Ecto neural progenitor cell (in vitro differentiated cells): ENCODE measurements at regions not wholly inside any gene's neighbourhood (a gene's known extent, or its start where the extent isn't known, plus 50 kb on each side); places are given as distances from the start of the nearest gene placed in this dataset.

Source experiments
- DNase-seq: peaks from one replicate; pipeline ENCODE4 v3.0.0-alpha.2; 2018; ENCODE audit warnings: low spot score

DNA sequence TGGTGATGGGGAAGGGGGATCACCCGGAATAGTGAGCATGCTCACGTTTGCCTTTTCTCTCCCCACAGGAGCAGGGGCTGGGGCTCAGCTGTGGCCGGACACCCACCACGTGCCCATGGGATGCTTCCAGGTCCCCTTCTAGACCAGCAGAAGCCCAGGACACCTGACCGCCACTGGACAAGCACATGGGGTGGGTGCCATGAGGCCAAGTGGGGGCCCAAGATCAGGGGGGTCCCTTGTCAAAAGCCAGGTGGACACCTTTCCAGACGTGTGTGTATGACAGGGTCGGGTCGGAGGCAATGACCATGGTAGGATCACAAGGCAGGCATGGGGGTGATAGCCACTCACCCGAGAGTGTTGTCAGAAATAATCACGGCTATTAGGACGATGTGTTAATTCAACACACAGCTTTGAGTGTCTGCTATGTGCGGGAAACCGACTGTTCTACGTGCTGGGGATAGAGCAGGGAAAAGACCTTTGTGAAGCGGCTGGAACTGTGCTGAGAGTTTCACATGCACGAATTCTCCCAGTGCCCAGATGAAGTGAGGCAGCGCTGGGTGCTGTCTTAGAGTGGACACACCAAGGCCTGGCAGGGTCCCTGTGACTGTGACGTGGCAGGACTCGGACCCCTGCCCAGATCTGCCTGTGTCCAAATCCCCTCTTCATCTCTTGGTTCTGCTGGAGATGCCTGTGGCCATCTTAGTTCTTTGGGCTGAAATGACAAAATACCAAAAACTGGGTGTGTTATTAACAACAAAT is 244.7 kb downstream of the NDUFA10 start:
- peak; percentile 25 for DNase-seq

DNA sequence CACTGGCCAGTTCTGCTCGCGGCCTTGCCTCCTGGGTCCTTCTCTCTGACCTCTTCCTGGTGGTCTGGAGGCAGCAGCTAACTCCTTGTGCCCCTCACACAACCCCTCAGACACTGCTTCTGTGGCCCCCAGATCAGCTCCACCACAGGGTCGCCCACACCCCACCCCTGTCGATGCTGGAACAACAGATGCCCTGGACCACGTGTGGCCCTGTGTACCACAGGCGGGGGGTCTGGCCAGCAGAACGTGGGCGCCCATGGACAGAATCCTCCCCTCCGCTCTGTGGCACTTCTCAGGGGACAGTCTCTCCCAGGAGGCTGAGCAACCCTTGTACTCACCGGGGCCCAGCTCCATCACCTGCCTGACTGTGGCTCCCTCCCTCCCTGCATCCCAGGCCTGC is 245.6 kb downstream of the NDUFA10 start:
- DNase-seq: peak; percentile 39

DNA sequence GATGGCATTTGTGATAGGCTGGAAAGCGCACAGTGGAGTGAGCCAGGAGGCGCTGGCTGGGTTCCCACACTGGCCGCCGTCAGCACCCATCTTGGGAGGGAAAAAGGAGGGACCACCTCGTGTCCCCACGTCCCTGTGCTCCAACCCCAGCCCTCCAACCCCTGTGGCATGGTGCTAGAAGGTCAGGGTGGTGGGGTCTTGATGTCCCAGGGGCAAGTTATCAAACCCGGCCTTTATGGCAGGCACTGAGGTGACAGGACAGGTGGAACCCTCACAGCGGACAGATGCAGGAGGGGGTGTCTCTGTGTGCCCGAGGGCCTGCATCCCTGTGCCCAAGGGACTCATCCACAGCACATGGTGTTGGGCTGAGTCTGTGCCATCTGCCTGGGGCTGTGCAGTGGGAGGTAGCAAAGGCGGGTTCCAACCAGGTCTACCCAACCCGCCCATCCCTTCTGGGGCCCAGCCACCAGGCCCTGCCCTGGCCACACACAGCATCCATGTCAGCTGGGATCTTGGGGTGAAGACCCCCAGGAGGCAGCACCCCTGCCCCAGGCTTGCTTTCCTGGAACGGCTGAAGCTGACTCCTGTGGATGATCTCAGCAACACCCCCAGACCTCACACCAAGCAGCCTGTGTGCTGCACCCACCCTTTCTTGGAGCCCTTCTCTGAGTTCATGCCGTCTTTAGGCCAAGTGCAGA is 246.1 kb downstream of the NDUFA10 start:
- peak; percentile 33 for DNase-seq

DNA sequence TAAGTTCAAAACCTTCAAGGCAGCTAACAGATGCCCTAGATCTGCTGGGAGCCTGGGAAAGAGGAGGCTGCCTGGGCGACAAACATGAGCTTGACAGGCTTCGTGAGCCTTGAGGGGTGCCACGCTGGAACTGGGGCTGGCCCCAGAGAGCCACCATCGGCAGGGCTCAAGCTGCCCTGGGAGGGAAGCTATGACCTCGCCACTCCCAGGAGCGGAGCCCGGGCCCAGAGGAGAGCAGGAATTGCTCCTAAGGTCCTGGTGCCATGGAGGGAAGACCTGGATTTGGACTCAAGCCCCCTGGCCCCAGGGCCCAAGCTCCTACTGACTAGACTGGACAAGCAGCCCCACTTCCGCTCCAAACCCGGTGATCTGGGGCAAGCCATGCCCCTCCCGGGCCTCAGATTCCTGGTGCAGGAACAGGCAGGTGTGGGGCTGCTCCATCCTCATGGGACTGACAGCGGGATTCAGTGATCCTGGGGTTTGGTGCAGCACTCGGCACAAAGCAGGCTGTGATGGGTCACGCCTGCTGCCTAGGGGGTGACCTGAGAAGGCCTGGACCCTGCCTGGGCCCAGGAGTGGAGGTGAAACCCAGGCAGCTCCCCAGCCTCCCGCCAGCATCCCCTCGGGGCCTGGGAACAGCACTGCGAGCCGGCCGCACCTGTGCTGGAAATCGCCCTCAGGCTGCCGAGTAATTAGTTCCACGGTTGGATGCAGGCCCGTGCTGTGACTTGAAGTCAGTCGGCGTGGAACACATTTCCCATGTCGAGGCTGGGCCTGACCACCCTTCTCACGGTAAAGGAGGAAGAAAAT is 246.9 kb downstream of the NDUFA10 start:
- DNase-seq: peak; percentile 45

DNA sequence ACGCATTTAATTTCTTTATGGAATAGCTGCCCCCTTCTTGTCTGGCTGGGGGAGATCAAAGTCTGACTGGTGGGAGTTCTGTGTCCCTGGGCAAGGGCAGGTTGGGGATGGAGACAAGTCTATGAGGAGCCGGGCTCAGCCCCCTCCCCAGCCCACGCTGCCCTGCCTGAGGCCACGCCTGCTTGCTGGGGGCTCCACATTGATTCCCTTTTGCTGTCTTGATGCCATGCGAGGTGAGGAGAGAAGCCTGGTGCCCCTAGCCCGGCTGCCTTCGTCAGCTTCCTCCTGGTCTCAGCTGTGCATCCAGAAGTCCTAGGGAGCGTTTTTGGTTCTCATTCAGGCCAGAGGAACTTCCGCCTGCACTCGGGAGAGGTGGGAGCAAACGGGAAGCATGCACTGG is 247.9 kb downstream of the NDUFA10 start:
- DNase-seq: no peak

DNA sequence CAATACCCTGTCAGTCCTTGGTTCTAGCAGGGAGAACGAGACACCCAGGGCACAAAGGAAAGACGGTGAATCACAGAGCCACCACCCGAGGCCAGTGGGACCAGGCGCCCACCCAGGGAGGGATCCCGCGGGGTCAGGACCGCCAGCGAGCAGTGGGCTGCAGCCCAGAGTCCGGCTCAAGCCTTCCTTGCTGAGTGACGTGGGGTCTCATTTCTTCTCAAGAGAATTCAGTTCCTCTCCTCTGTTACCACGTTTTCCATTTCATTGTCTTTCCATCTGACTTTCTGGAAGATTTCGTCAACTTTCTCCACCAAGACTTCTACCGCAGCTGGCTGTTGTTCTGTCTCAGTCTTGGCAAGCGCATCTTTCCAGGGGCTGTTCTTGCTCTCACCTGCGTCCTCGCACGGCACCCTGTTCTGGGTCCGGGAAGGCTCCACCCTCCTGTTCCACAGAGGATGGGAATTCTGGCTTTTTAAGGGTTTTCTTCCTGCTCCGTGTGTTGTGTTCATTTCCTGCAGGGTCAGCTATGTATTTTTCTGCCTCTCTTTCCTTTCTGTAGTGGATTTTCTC is 248.6 kb downstream of the NDUFA10 start:
- peak; percentile 32 for DNase-seq

DNA sequence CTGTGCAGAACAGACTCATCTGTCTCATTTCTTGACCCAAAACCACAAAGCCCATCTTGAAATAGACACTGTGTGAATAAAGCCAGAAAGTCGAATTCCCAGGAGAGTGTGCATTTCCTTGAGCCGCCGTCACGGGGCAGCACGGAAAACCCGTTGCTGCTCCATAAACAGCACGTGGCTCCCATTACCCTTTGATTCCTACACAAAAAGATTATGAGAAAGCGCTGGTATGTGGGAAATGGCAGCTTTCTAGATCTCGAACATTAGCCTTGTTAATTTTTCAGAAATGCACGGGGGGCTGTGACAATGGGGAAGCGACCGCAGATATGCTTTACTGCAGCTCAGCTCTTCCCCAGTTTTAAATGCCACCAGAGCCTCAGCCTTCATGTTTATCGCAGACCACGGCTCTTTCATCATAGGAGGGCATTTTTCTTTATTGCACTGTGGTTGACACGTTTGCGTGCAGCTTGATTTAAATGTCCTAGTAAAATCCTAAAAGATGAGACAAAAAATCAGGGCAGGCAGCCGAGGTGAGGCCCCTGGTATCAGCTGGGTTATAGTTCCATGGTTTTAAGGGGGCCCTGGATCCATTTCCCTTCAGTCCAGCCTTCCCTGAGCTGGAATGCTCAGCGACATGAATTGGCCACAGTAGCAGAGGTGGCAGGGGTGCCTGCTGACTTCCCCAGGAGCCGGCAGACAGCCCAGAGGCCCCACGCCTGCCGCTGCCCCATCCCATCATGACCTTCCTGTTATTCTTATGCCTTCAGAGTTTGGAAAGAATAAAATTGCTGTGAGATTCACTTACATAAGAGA is 249.3 kb downstream of the NDUFA10 start:
- no peak for DNase-seq

DNA sequence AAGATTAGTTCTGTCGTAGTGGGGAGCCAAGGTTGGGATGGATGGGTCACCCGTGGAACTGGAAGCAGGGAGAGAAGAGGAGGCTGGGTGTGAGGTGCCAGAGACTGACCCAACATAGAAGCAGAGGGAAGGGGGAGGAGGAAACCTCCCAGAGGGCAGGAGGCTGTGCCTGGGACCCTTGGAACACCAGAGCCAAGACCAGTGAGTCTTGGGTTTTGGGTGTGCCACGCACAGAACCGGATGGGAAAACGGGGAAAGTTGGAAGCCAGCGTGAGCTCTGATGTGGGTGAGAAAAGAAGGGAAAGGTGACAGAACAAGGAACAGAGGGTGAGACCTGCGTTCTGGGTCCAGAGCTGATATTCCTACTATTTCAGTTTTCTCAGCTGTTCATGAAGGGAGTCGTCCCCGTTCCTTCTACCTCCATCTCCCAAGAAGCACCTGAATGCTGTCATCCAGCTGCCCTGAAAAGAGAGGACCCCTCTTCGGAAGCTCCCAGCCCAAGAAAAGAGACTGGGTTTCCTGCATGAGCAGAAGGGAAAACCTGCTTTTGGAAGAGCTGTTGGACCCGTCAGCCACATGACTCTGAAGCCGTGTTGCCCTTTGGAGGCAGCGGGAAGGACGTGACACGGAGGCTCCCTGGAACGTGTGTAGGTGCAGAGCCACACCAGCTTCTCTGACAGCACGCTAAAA is 250.1 kb downstream of the NDUFA10 start:
- peak; percentile 14 for DNase-seq

DNA sequence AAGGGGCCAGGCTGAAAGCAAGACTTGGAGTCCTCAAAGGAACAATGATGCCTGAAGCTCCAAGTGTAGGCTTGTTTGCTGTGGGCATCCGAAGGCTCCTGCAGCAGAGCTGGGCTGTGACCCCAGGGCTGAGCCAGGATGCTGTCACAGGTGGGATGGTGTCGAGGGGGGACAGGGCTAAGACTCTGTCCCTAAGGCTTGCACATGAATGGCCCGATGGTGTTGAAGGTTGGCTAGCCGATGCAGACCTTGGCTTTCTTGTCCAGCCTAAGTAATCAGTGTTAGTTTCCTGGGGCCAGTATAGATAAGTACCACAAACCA is 251.0 kb downstream of the NDUFA10 start:
- peak; percentile 20 for DNase-seq

DNA sequence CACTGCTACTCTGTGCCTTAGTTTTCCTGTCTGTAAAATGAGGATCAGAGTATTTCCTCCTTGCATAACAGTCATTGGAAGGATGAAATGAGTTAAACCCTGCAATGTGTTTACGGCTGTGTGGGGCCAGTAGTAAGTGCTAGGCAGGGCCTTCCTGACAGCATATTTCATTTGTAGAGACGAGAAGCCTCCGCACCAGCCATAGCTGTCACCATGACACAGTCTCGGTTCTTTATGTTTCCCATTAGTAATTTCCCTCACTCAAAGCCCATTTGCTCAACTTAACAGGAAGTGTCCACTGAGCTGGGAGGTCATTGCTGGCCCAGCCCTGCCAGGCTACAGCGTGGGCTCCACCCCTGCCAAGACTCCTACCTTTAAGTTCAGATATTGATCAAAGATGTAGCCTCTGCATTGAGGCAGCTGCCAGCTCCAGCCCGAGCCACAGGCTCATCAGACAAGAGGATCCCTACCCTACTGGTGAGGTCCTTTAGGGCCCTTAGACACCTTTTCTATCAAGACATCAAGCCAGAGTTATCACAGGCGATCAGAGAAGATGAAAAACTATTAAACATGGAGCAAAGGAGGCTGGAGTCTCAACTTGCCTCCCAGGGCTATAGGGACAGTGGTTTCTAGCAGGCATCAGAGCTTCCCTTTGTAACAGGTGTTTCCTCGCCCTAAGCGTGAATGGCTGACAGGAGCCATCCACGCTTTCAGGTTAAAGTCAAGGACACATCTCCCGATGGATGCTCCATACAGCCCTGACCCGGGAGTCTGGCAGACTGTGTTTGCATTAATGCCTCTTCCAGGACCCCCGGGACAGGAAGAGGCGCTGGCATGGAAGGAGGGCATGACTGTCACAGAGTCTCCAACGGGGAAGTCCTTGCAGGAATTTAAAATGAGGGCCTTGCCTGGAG is 251.7 kb downstream of the NDUFA10 start:
- peak; percentile 23 for DNase-seq

DNA sequence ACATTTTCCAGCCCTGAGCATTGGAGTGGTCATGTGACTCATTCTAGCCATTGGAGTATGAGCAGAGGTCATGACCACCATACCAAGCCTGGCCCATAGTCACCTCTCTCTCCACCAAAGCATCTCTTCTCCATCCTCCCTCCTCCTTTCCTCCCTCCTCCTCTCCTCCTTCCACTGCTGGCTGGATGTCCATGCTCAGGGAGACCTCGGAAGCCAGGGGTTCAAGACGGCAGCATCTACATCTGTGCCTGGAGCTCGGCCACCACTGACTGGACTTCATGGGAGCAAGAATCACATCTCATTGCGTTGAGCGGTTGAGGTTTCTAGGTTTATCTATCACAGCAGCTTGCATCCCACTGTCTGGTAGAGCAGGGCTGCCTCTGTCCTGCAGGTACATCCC is 252.4 kb downstream of the NDUFA10 start:
- DNase-seq: no peak

DNA sequence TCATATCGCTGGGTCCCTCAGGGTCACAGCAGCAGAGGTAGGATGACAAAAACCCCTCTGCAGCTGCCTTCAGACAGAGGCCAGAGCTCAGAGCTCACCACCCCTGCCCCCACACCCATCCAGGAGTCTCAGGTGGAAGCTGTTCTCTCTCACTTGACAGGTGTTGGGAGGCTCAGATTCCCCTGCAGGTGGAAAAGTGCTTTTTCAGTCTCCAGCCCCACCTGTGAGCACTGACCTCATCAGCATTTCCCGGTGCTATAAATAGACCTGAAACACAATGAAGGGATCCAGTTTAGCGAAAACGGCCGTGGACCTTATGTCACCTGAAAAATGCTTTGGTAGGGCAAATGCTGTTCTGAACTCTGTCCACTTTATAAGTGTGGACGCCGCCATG is 254.9 kb downstream of the NDUFA10 start:
- no peak for DNase-seq

DNA sequence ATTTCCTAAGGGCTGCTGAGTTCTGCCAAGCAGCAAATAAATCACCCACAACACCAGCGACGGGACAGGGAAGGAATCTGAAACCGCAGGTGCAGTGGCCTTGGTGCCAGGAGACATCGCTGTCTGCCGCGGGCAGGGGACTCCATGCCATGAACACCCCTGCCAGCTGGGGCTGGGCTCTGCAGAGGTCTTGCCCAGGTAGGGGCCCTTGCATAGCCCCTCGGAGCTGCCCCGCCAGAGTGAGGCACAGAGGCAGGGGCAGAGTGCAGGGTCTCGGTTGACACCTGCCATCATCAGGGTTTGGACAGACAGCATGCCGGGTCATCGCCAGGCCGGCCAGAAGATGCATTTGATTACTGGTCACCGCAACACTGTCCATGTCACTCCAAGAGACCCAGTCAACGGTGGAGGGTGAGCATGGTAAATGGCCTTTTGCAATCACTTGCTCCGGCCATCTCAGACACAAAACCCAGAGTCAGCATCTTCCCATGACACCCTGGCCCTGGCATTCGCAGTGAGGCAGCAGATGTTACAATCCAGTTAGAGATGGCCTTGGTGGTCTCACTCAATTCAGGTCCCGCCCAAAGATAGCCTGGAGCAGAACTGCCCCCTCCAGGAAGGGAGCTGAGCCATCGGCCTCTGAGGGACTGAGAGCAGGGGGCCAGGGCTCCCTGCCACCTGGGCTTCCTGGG is 255.4 kb downstream of the NDUFA10 start:
- DNase-seq: no peak

DNA sequence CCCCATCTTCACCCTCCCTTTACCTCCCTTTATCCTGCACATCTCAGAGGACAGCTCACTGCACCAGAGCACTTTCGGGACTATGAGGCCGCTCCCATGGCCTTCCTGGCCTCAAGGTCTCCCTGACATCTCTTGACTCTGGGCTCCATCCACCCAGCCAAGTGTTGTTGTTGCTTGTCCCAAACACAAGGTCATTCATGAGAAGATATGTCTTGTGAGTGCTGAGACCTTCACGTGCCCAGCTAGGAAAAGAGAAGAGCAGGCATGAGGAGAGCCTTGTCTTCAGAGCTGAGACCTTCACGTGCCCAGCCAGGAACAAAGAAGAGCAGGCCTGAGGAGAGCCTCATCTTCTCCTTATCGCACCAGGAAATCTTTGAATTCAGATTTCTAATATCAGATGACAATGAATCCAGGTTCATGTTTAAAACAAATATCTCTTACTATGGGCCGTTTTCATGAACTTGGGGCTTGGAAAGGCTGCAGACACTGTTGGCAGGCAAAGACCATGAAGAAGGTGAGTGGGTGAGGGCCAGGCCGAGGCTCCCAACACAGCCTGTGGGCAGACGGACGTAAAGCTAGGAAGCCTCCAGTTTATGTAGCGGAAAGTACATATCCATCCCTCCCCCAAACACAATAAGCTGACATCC is 256.1 kb downstream of the NDUFA10 start:
- no peak for DNase-seq

DNA sequence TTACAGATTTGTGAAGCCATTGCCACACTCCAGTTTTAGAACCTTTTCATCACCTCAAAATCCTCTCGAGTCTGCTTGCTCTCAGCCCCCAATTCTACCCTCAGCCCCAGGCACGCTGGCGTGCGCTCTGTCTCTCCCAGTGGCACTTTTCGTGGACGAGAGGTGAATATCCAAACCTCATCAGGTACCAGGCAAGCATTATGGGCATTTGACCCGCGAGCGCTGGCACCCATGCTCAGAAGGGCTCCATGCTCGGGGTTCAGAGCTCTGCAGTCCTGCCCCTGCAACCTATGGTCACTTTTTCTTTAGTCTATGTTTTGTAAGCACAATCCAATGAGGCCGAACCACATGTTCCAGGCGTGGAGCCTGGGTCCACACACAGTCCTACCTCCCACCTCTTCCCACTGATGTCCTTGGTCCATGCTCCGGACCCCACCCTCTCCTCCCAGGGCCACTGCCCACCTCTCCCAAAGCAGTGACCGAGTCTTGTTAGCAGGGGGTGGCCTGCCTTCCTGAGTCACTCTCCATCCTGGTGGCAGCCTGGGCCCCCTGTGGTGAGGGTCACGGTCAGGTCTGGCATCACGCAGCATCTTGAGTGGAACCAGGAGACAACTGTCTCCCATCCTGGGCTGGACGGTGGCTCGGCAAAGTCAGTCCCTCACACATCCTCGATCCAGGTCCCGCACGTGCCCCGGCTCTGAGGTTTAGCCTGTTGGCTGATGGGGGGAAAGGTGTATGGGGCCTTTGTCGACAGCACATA is 256.9 kb downstream of the NDUFA10 start:
- DNase-seq: no peak

DNA sequence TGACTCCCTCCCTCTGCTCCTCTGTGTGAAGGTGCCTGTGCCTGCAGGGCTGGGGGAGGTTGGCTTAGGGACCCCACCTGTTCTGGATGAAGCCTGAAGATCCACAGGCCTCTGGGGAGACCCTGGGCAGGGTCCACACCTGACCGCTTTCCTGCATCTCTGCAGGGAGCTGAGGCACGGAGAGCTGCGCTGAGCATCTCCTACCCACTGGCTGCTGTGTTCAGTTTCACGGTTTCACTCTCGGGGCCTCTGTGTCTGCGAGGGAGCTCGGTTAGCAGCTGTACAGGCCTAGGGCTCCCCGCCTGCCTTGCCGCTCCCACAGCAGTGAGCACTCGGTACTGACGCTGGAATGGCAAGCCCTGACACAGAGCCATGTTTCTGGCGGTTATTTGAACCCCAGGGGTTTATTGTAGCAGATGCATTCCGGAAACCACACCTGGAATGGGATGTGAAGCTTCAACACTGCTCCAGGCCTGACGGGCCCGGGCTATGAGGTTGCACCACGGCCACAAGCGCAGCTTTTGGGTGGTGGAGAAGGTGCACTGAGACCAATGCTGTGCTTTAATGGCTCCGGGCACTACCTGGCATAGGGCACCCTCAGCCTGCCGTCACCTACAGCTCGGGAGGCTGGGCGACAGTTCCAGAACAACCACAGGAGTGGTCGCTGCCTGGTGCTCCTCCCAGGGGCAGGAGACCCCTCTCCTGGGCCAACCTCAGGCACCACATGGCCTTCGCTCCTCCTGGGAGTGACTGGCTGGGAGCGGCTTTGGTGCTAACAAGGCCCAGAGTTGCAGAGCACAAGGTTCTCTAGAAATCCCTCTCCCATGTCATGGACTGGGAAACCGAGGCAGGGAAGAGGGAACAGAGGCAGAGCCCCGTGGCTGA is 257.9 kb downstream of the NDUFA10 start:
- no peak for DNase-seq

DNA sequence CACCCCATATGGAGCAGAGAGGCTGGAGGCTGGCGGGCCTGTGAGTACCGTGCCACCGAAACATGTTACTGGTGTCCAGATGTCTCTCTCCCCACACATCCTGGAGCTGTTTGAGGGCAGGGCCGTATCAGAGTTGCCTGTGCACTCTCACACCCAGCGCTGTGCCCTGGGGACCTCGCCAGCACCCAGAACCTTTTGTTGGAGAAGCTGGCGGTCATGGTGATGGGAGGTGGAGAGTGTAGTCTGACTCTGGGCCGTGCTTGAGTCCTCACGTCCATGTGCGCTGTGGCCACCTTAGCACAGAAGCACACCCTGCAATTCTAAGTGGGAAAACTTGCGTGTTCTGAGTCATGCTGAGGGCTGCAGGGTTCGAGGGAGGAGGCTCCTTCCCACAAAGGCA is 259.2 kb downstream of the NDUFA10 start:
- DNase-seq: no peak
